ENCODE measurements at regions not wholly inside any gene's neighbourhood (a gene's known extent, or its start where the extent isn't known, plus 50 kb on each side); places are given as distances from the start of the nearest gene placed in this dataset.

DNA sequence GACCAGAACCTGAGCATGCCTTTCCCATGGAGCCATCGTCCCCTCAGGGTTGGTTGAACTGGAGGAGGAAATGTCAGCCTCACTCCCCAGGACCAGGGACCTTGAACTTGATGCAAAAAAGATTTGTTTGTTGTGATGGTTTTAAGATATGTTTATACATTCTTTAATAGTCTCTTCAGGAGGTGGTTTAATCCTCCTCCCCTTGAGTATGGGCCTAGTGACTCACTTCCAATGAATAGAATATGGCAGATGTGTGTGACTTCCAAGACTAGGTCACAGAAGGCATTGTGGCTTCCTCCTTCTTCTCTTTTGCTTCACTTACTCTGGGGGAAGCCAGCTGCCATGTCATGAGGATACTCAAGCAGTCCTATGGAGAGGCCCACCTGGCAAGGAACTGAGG lies 81.7 kb upstream of the WNT4 start:
- no peak for DNase-seq (ENCODE audit: low spot score in 2 of 2)
- Histone ChIP-seq H3K27ac (no peak overlapping the region), H3K4me3 (no peak overlapping the region), H3K4me1 (no peaks in the 10 kb centered on the region), H3K36me3 (no peaks in the 10 kb centered on the region), H3K27me3 (no peaks in the 10 kb centered on the region), H3K9me3 (no peaks in the 10 kb centered on the region)
- intact Hi-C loops (cut with DNase I; ENCODE audit: low total_unique reads) = no loop called here
- TF ChIP-seq, protein P1, sequence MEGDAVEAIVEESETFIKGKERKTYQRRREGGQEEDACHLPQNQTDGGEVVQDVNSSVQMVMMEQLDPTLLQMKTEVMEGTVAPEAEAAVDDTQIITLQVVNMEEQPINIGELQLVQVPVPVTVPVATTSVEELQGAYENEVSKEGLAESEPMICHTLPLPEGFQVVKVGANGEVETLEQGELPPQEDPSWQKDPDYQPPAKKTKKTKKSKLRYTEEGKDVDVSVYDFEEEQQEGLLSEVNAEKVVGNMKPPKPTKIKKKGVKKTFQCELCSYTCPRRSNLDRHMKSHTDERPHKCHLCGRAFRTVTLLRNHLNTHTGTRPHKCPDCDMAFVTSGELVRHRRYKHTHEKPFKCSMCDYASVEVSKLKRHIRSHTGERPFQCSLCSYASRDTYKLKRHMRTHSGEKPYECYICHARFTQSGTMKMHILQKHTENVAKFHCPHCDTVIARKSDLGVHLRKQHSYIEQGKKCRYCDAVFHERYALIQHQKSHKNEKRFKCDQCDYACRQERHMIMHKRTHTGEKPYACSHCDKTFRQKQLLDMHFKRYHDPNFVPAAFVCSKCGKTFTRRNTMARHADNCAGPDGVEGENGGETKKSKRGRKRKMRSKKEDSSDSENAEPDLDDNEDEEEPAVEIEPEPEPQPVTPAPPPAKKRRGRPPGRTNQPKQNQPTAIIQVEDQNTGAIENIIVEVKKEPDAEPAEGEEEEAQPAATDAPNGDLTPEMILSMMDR (IDR thresholded peaks at IDR 0.05) = no peak
- TF ChIP-seq POLR2AphosphoS5 (IDR thresholded peaks at IDR 0.05) (no peak), POLR2A (IDR thresholded peaks at IDR 0.05) (no peak)

DNA sequence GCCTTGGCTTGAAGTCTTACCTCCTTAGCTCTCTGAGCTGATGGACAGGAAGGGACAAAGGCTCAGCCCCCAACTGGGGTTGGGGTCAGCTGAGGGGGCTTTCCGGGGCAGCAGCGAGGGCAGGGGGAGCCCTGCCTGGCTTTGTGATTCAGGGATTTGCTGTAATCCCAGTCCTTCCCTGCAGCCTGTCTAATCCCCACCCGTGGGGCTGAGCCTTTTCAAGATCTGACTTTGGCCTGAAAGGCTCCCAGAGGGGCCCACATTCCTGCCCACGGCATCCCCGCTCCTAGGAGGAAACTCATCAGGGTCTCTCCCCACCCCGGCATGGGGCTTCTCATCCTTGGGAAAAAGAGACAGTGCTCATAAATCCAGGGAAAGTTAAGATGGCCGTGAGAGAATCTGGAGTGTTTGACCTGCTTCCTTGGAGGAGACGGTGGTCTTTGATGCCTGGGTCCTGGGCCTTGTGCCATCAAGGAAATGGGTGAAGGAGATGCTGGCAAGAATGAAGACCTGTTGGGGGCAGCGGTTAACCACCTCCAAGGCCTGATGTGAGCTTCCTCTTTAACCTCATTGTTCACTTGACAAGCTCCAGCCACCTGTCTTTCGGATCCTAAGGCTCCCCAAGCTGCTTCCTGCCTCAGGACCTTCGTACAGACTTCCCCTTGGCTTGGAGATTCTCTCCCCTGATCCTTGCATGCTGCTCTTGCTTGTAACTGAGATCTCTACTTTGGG lies 83.1 kb upstream of the WNT4 start:
- Histone ChIP-seq H3K4me3 (no peak overlapping the region), H3K36me3 (no peaks in the 10 kb centered on the region), H3K27me3 (no peaks in the 10 kb centered on the region), H3K4me1 (no peaks in the 10 kb centered on the region), H3K9me3 (no peaks in the 10 kb centered on the region), H3K27ac (no peak overlapping the region)
- TF ChIP-seq, protein P1 (IDR thresholded peaks at IDR 0.05) = no peak
- TF ChIP-seq POLR2AphosphoS5 (IDR thresholded peaks at IDR 0.05) (no peak), POLR2A (IDR thresholded peaks at IDR 0.05) (no peak)
- DNase-seq (ENCODE audit: low spot score in 2 of 2) = no peak
- intact Hi-C loops (cut with DNase I; ENCODE audit: low total_unique reads) = no loop called here

DNA sequence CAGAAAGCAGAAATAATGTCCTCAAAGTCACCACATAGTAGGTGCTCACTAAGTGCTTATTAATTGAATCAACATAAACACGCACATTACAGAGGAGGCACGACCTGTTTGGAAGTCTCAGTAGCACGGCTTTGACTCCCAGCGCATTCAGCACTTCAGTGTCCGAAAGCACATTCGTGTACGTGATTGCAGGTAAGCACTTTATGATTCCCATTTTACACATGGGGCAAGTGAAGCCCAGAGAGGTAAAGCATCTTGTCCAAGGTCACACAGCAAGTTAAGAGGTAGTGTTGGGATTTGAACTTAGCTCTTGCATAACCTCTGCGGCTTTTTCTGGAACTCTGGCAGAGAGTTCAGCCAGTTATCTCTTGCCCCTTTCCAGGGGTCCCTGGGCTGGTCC lies 85.2 kb upstream of the WNT4 start:
- no peak for TF ChIP-seq POLR2A (IDR thresholded peaks at IDR 0.05)
- no peak for TF ChIP-seq POLR2AphosphoS5 (IDR thresholded peaks at IDR 0.05)
- TF ChIP-seq, protein P1 (IDR thresholded peaks at IDR 0.05) = no peak
- intact Hi-C loops (cut with DNase I; ENCODE audit: low total_unique reads) = no loop called here
- no peaks in the 10 kb centered on the region for H3K9me3 ChIP-seq
- H3K27ac ChIP-seq = no peak overlapping the region
- no peaks in the 10 kb centered on the region for H3K36me3 ChIP-seq
- DNase-seq (ENCODE audit: low spot score in 2 of 2) = no peak
- H3K4me1 ChIP-seq = no peaks in the 10 kb centered on the region
- H3K27me3 ChIP-seq = no peaks in the 10 kb centered on the region
- H3K4me3 ChIP-seq = no peak overlapping the region

DNA sequence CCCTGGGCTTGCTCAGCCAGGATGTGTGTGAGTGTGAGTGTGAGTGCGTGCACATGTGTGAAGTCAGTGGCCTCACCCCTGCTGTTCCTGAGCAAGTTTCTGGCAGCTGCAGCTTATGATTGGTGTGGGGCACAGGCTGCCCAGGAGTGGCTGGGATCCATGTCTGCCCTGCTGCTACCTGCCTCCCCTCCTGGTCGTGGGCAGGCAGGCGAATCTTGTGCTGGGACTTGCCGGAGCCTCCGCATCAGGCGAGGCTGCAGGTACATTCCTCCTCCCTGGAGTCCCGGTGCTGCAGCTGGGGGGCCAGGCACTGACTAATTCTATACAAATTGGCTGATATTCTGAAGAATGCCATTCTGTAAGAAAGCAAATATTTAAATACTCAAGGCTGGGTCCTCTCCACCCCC lies 85.6 kb upstream of the WNT4 start:
- TF ChIP-seq, protein P1 (IDR thresholded peaks at IDR 0.05) = no peak
- TF ChIP-seq POLR2AphosphoS5 (IDR thresholded peaks at IDR 0.05) (no peak), POLR2A (IDR thresholded peaks at IDR 0.05) (no peak)
- Histone ChIP-seq H3K4me1 (no peaks in the 10 kb centered on the region), H3K27me3 (peaks cover 0 to 3% of the 10 kb centered on the region in 2 donors), H3K36me3 (no peaks in the 10 kb centered on the region), H3K9me3 (no peaks in the 10 kb centered on the region), H3K27ac (no peak overlapping the region), H3K4me3 (no peak overlapping the region)
- DNase-seq (ENCODE audit: low spot score in 2 of 2) = no peak
- intact Hi-C loops (cut with DNase I; ENCODE audit: low total_unique reads) = no loop called here

DNA sequence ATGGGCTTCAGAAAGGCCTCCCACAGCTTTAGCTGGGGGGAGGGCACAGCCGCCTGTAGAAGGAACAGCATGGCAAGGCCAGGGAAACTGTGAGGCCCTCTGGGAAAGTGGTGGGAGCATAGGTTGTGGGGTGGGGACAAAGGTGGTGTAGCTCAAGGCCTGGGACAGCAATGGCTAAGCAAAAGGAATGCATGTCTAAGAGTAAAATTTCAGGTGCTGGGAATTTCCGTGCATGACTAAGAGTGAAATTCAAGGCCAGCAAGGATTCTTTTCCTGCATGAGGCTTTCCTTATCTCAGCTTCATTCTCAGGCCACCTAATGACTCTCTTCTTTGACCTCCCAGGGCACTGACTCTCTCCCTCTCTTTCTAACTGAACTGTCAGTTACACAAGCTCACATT lies 86.5 kb upstream of the WNT4 start:
- Histone ChIP-seq H3K4me1 (no peaks in the 10 kb centered on the region), H3K4me3 (no peak overlapping the region), H3K27me3 (peaks cover 0 to 7% of the 10 kb centered on the region in 2 donors), H3K36me3 (no peaks in the 10 kb centered on the region), H3K27ac (no peak overlapping the region), H3K9me3 (no peaks in the 10 kb centered on the region)
- TF ChIP-seq, protein P1 (IDR thresholded peaks at IDR 0.05) = no peak
- TF ChIP-seq POLR2AphosphoS5 (IDR thresholded peaks at IDR 0.05) (no peak), POLR2A (IDR thresholded peaks at IDR 0.05) (no peak)
- intact Hi-C loops (cut with DNase I; ENCODE audit: low total_unique reads) = no loop called here
- no peak for DNase-seq (ENCODE audit: low spot score in 2 of 2)
